ENCODE measurements at regions not wholly inside any gene's neighbourhood (a gene's known extent, or its start where the extent isn't known, plus 50 kb on each side); places are given as distances from the start of the nearest gene placed in this dataset.

- no peak for DNase-seq (ENCODE audit: extremely low spot score in 2 of 2)
- TF ChIP-seq, protein P1, sequence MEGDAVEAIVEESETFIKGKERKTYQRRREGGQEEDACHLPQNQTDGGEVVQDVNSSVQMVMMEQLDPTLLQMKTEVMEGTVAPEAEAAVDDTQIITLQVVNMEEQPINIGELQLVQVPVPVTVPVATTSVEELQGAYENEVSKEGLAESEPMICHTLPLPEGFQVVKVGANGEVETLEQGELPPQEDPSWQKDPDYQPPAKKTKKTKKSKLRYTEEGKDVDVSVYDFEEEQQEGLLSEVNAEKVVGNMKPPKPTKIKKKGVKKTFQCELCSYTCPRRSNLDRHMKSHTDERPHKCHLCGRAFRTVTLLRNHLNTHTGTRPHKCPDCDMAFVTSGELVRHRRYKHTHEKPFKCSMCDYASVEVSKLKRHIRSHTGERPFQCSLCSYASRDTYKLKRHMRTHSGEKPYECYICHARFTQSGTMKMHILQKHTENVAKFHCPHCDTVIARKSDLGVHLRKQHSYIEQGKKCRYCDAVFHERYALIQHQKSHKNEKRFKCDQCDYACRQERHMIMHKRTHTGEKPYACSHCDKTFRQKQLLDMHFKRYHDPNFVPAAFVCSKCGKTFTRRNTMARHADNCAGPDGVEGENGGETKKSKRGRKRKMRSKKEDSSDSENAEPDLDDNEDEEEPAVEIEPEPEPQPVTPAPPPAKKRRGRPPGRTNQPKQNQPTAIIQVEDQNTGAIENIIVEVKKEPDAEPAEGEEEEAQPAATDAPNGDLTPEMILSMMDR (IDR thresholded peaks at IDR 0.05), result no peak
- TF ChIP-seq POLR2A (IDR thresholded peaks at IDR 0.05) (no peak), POLR2AphosphoS5 (IDR thresholded peaks at IDR 0.05; ENCODE audit: insufficient read depth in 1 of 2, low read depth in 1 of 2) (no peak)
- intact Hi-C loops (cut with DNase I), result no loop called here
- H3K4me1 ChIP-seq, result no peaks in the 10 kb centered on the region
- no peak overlapping the region for H3K27ac ChIP-seq
- H3K9me3 ChIP-seq, result no peaks in the 10 kb centered on the region
- H3K36me3 ChIP-seq, result no peaks in the 10 kb centered on the region
- H3K27me3 ChIP-seq, result no peaks in the 10 kb centered on the region
- H3K4me3 ChIP-seq, result no peak overlapping the region
Measured at GRCh38 chr4:83873996-83874395, 338.1 kb downstream of the GPAT3 start.

- no peaks in the 10 kb centered on the region for H3K9me3 ChIP-seq
- no peak for DNase-seq (ENCODE audit: extremely low spot score in 2 of 2)
- no peaks in the 10 kb centered on the region for H3K27me3 ChIP-seq
- intact Hi-C loops (cut with DNase I), result no loop called here
- H3K4me1 ChIP-seq, result no peaks in the 10 kb centered on the region
- no peaks in the 10 kb centered on the region for H3K36me3 ChIP-seq
- TF ChIP-seq POLR2A (IDR thresholded peaks at IDR 0.05) (no peak), POLR2AphosphoS5 (IDR thresholded peaks at IDR 0.05; ENCODE audit: insufficient read depth in 1 of 2, low read depth in 1 of 2) (no peak)
- TF ChIP-seq, protein P1 (IDR thresholded peaks at IDR 0.05), result no peak
- H3K4me3 ChIP-seq, result no peak overlapping the region
- H3K27ac ChIP-seq, result no peak overlapping the region
Measured at GRCh38 chr4:83870328-83870950, 334.5 kb downstream of the GPAT3 start.

DNA sequence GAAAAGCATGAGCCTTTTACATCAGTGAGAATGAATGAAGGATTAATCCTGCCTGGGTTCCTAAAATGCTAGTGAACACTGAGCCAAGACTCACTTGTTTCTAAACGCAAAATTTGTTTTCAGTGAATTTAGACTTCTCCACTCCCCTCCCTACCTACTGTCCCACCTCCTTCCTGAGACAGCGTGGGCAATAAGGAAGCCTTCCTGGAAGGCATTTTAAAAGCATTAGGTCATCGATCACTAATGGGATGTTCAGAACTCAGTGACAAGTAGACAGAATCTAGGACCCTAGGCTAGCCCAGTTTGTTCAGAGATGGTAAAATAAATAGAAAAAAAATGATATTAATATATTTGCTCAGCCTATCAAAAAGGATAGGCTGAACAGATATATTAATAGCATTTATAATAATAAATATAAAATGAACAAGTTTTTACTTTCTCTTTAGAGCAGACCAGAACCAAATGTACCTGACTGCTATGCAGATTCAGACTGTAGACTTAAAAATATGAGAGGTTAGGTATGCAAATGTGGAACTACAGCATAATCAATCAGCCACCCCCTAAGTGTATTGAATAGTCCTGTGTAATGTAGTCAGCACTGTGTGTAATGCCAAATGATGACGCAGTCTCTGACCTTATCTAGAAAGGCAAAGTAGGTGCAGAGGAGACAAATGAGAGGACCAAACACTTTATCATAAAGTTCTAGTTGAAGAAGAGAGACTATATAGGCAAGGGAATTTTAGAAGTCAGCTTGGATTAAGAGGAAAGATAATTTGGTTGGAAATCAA, 331.1 kb downstream of the GPAT3 start:
- Histone ChIP-seq H3K4me1 (no peaks in the 10 kb centered on the region), H3K36me3 (no peaks in the 10 kb centered on the region), H3K9me3 (no peaks in the 10 kb centered on the region), H3K4me3 (no peak overlapping the region), H3K27ac (no peak overlapping the region), H3K27me3 (no peaks in the 10 kb centered on the region)
- intact Hi-C loops (cut with DNase I), result no loop called here
- no peak for DNase-seq (ENCODE audit: extremely low spot score in 2 of 2)
- no peak for TF ChIP-seq POLR2A (IDR thresholded peaks at IDR 0.05)
- TF ChIP-seq, protein P1 (IDR thresholded peaks at IDR 0.05), result no peak
- no peak for TF ChIP-seq POLR2AphosphoS5 (IDR thresholded peaks at IDR 0.05; ENCODE audit: insufficient read depth in 1 of 2, low read depth in 1 of 2)

DNA sequence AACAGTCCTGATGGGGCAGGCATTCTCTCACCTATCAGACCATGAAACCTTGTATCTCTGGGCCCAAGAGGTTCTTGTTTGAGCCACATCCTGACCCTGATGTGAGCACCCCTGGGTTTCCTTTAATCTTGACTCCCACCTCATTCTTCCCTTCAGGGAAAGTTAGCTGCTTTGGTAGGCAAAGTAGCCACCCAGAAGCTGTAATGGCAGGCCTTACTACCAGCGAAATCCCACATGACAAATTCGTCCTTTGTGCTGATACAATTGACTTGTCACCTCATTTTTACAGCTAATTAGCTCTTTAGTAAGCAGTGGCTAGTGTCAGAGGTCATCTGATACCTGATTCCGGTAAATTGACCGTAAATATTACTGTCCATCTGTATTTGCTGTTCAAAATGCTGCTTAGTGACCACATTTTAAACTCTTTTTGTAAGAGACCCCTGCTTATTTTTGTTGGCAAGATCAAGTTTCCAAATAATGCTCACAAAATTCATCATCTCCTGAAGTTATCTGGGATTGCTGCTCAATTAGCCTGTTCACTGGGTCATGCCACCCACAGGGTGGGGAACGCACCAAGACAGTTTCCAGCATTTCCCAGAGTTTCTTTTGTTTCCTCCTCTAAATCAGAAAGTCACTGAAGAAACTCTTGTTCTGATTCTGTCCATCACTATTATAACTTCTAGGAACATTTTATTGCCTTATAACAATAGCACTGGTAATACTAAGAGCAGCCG, 329.7 kb downstream of the GPAT3 start:
- no peaks in the 10 kb centered on the region for H3K36me3 ChIP-seq
- DNase-seq (ENCODE audit: extremely low spot score in 2 of 2), result no peak
- intact Hi-C loops (cut with DNase I), result no loop called here
- H3K9me3 ChIP-seq, result no peaks in the 10 kb centered on the region
- no peak overlapping the region for H3K4me3 ChIP-seq
- H3K27ac ChIP-seq, result no peak overlapping the region
- no peaks in the 10 kb centered on the region for H3K27me3 ChIP-seq
- H3K4me1 ChIP-seq, result no peaks in the 10 kb centered on the region
- TF ChIP-seq POLR2A (IDR thresholded peaks at IDR 0.05) (no peak), POLR2AphosphoS5 (IDR thresholded peaks at IDR 0.05; ENCODE audit: insufficient read depth in 1 of 2, low read depth in 1 of 2) (no peak)
- TF ChIP-seq, protein P1 (IDR thresholded peaks at IDR 0.05), result no peak

Measured in vagina (tissue), 2 donors.